Activated CD8-positive, alpha-beta memory T cell treated with anti-CD3 and anti-CD28 coated beads for 4 hours (primary cell): ENCODE measurements at regions not wholly inside any gene's neighbourhood (a gene's known extent, or its start where the extent isn't known, plus 50 kb on each side); places are given as distances from the start of the nearest gene placed in this dataset.

Source experiments
- DNase-seq, 2 donors: peaks; one replicate each; pipeline ENCODE4 v3.0.0-alpha.2; 2020; ENCODE audit warnings: low read depth in 2 of 2

GRCh38 chr14:71632440-71632946 lies 299.7 kb upstream of the RGS6 start:
- no peak for DNase-seq

GRCh38 chr14:71636076-71636475 lies 296.2 kb upstream of the RGS6 start:
- DNase-seq, result no peak

GRCh38 chr14:71636820-71637471 lies 295.3 kb upstream of the RGS6 start:
- no peak for DNase-seq

- no peak for DNase-seq
Observed at GRCh38 chr14:71638523-71639196, 293.6 kb upstream of the RGS6 start.

GRCh38 chr14:71642715-71643114 lies 289.5 kb upstream of the RGS6 start:
- no peak for DNase-seq

- DNase-seq, result no peak
Observed at GRCh38 chr14:71645656-71646055, 286.6 kb upstream of the RGS6 start.

- DNase-seq, result no peak
Observed at GRCh38 chr14:71646518-71646917, 285.7 kb upstream of the RGS6 start.

GRCh38 chr14:71647086-71647784 lies 285.0 kb upstream of the RGS6 start:
- DNase-seq, result no peak

GRCh38 chr14:71648725-71649124 lies 283.5 kb upstream of the RGS6 start:
- no peak for DNase-seq

- no peak for DNase-seq
Observed at GRCh38 chr14:71650187-71650755, 282.0 kb upstream of the RGS6 start.

- no peak for DNase-seq
Observed at GRCh38 chr14:71651228-71651627, 281.0 kb upstream of the RGS6 start.

- no peak for DNase-seq
Observed at GRCh38 chr14:71652368-71652767, 279.9 kb upstream of the RGS6 start.

- no peak for DNase-seq
Observed at GRCh38 chr14:71654810-71655209, 277.4 kb upstream of the RGS6 start.

- DNase-seq, result no peak
Observed at GRCh38 chr14:71658261-71658860, 273.9 kb upstream of the RGS6 start.

GRCh38 chr14:71659159-71659558 lies 273.1 kb upstream of the RGS6 start:
- DNase-seq, result no peak

- no peak for DNase-seq
Observed at GRCh38 chr14:71661441-71661840, 270.8 kb upstream of the RGS6 start.

- DNase-seq, result no peak
Observed at GRCh38 chr14:71662291-71662790, 269.9 kb upstream of the RGS6 start.

- no peak for DNase-seq
Observed at GRCh38 chr14:71665157-71665556, 267.1 kb upstream of the RGS6 start.

- no peak for DNase-seq
Observed at GRCh38 chr14:71665781-71666180, 266.4 kb upstream of the RGS6 start.

GRCh38 chr14:71666571-71667145 lies 265.6 kb upstream of the RGS6 start:
- no peak for DNase-seq

- DNase-seq, result no peak
Observed at GRCh38 chr14:71668186-71668912, 263.9 kb upstream of the RGS6 start.
